Epithelial cell of proximal tubule (primary cell): ENCODE measurements at regions not wholly inside any gene's neighbourhood (a gene's known extent, or its start where the extent isn't known, plus 50 kb on each side); places are given as distances from the start of the nearest gene placed in this dataset.
"Not testable (repeated sequence)": the region's sequence is repeated elsewhere in the genome, so short reads cannot be mapped to it uniquely, and the experiment has no call there.

Experiments used
- DNase-seq: peaks from one replicate; pipeline ENCODE4 v3.0.0-alpha.2; 2011; ENCODE audit warnings: low read depth
- H3K4me3 ChIP-seq: 2 replicates; pipeline ENCODE4 v1.5.1; 2011; ENCODE audit warnings: low read depth, mild to moderate bottlenecking, low read length
- CTCF ChIP-seq: conservative IDR thresholded peaks from 2 replicates; pipeline ENCODE4 v1.5.1; 2012; ENCODE audit warnings: low read depth, mild to moderate bottlenecking, low read length

GRCh38 chr7:113030489-113030888 lies 56.1 kb downstream of the GPR85 start:
- no peak overlapping the region for H3K4me3 ChIP-seq
- TF ChIP-seq CTCF: no peak
- DNase-seq: no peak

- H3K4me3 ChIP-seq: no peak overlapping the region
- DNase-seq: peak; percentile 48
- no peak for TF ChIP-seq CTCF
Observed at GRCh38 chr7:113026941-113027340, 59.7 kb downstream of the GPR85 start.

GRCh38 chr7:113017144-113017857 lies 69.3 kb downstream of the GPR85 start:
- not testable (repeated sequence) for DNase-seq, H3K4me3 ChIP-seq

GRCh38 chr7:113015034-113015645 lies 71.5 kb downstream of the GPR85 start:
- H3K4me3 ChIP-seq: no peak overlapping the region
- TF ChIP-seq CTCF: peak; percentile 57
- peak; percentile 10 for DNase-seq

- TF ChIP-seq CTCF: no peak
- no peak overlapping the region for H3K4me3 ChIP-seq
- no peak for DNase-seq
Observed at GRCh38 chr7:113013761-113014449, 72.7 kb downstream of the GPR85 start.

- not testable (repeated sequence) for H3K4me3 ChIP-seq, DNase-seq
Observed at GRCh38 chr7:113012862-113013261, 73.8 kb downstream of the GPR85 start.

GRCh38 chr7:113010377-113010776 lies 76.2 kb downstream of the GPR85 start:
- TF ChIP-seq CTCF: no peak
- H3K4me3 ChIP-seq: no peak overlapping the region
- no peak for DNase-seq

GRCh38 chr7:113008755-113009154 lies 77.9 kb downstream of the GPR85 start:
- H3K4me3 ChIP-seq: no peak overlapping the region

More at GRCh38 chr7:113008755-113009154, 77.9 kb downstream of the GPR85 start:
- no peak for TF ChIP-seq CTCF
- no peak for DNase-seq
